C4-2B (cell line): ENCODE measurements at regions not wholly inside any gene's neighbourhood (a gene's known extent, or its start where the extent isn't known, plus 50 kb on each side); places are given as distances from the start of the nearest gene placed in this dataset.
"Not testable (repeated sequence)": the region's sequence is repeated elsewhere in the genome, so short reads cannot be mapped to it uniquely, and the experiment has no call there.

Source experiments
- ZFX ChIP-seq: fragments of 450-650 bp; IDR thresholded peaks from 2 replicates; pipeline ENCODE4 v1.6.1; 2017
- TF ChIP-seq, protein P1 (sequence below): fragments of 450-650 bp; conservative IDR thresholded peaks from 2 replicates; pipeline ENCODE4 v1.5.1; 2017; ENCODE audit warnings: mild to moderate bottlenecking

DNA sequence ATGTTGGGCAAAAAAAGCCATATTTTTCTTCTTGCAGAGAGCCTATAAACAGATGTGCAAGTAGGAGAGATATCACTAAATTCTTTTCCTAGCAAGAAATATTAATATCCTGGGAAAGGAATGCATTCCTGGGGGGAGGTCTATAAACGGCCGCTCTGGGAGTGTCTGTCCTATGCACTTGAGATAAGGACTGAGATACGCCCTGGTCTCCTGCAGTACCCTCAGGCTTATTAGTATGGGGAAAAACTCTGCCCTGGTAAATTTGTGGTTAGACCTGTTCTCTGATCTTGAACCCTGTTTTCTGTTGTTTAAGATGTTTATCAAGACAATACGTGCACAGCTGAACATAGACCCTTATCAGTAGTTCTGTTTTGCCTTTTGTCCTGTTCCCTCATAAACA, 177.8 kb upstream of the PAQR3 start:
- TF ChIP-seq, protein P1, sequence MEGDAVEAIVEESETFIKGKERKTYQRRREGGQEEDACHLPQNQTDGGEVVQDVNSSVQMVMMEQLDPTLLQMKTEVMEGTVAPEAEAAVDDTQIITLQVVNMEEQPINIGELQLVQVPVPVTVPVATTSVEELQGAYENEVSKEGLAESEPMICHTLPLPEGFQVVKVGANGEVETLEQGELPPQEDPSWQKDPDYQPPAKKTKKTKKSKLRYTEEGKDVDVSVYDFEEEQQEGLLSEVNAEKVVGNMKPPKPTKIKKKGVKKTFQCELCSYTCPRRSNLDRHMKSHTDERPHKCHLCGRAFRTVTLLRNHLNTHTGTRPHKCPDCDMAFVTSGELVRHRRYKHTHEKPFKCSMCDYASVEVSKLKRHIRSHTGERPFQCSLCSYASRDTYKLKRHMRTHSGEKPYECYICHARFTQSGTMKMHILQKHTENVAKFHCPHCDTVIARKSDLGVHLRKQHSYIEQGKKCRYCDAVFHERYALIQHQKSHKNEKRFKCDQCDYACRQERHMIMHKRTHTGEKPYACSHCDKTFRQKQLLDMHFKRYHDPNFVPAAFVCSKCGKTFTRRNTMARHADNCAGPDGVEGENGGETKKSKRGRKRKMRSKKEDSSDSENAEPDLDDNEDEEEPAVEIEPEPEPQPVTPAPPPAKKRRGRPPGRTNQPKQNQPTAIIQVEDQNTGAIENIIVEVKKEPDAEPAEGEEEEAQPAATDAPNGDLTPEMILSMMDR: not testable (repeated sequence)
- not testable (repeated sequence) for TF ChIP-seq ZFX
